H1 (cell line): ENCODE measurements at regions not wholly inside any gene's neighbourhood (a gene's known extent, or its start where the extent isn't known, plus 50 kb on each side); places are given as distances from the start of the nearest gene placed in this dataset.

Source experiments
- ATF2 ChIP-seq: IDR thresholded peaks from 2 replicates; pipeline ENCODE4 v1.6.1; 2012; ENCODE audit warnings: low read length, inconsistent platforms
- RBBP5 ChIP-seq: IDR thresholded peaks from 2 replicates; pipeline ENCODE4 v1.7.1; 2012; ENCODE audit warnings: low read depth, mild to moderate bottlenecking, inconsistent platforms, low read length, moderate library complexity, borderline replicate concordance

- TF ChIP-seq ATF2 (no peak), RBBP5 (no peak)
- TF ChIP-seq, all 59 proteins: peak for 0
These were observed 78.0 kb downstream of the HLX start (continued) for GRCh38 chr1:220957233-220957605.
